HCT116 (cell line): ENCODE measurements at regions not wholly inside any gene's neighbourhood (a gene's known extent, or its start where the extent isn't known, plus 50 kb on each side); places are given as distances from the start of the nearest gene placed in this dataset.

Experiments
- ATAC-seq: fragments of 200-7000 bp; cut with Tn5 transposase; 2 replicates; pipeline ENCODE4 v1.9.1; 2020; ENCODE audit warnings: mild to moderate bottlenecking, moderate library complexity
- BruUV-seq: library from RNA; stranded (reverse); fragments of 400-500 nt; replicated peaks from 2 replicates; lab custom pipeline; 2021; lab: Mats Ljungman, UMichigan
- CTCF ChIA-PET: fragments of 300-600 bp; sonication (Branson Sonifier 250); formaldehyde crosslinking; loops from one replicate; lab custom pipeline; 2021; ENCODE audit warnings: antibody characterized with exemption; lab: Charles Lee
- POLR2A ChIA-PET: fragments of 300-600, 350-600 bp; sonication (Branson Sonifier 250); formaldehyde crosslinking; loops from one replicate; lab custom pipeline; 2021; ENCODE audit warnings: antibody characterized with exemption; lab: Charles Lee
- RAD21 ChIA-PET, 2 experiments: fragments of 300-600 bp; sonication (Branson Sonifier 250); formaldehyde crosslinking; loops; one replicate each; lab custom pipeline; 2023; ENCODE audit warnings: low total read pairs in 2 of 2; ENCODE audit not compliant: uncharacterized antibody in 2 of 2, unreplicated experiment in 2 of 2, low non-redundant PET in 1 of 2; lab: Charles Lee
- DNase-seq: peaks from one replicate; pipeline ENCODE4 v3.0.0-alpha.2; 2010; ENCODE audit warnings: low read depth, low spot score
- H2AFZ ChIP-seq: fragments of 200-600 bp; shearing (Covaris generic), sonication (generic); 2 replicates; pipeline ENCODE4 v1.6.1; 2017; ENCODE audit warnings: low read depth, mixed run types, mixed read lengths, antibody characterized with exemption, low read length; ENCODE audit not compliant: poor library complexity, severe bottlenecking
- H3K27ac ChIP-seq: 2 replicates; pipeline ENCODE4 v1.5.1; 2012; ENCODE audit warnings: low read depth, low read length
- H3K27me3 ChIP-seq: fragments of 200-600 bp; sonication (generic); 2 replicates; pipeline ENCODE4 v1.6.1; 2016; ENCODE audit warnings: mixed run types, low read length, mixed read lengths; ENCODE audit not compliant: insufficient read depth
- H3K36me3 ChIP-seq, 2 experiments: fragments of 200-500 bp in 1 of 2; fragments of 200-600 bp in 1 of 2; sonication (Bioruptor generic) in 1 of 2; sonication (generic) in 1 of 2; 2 replicates each; pipeline versions ENCODE4 v1.5.1 to v1.6.1; 2014 to 2016; ENCODE audit warnings: low read length in 2 of 2, inconsistent platforms in 1 of 2, mixed read lengths in 1 of 2, mixed run types in 1 of 2; ENCODE audit not compliant: insufficient read depth in 2 of 2, control insufficient read depth in 1 of 2
- H3K4me1 ChIP-seq, 2 experiments: fragments of 200-600 bp in 1 of 2; sonication (generic) in 1 of 2; 2 replicates each; pipeline versions ENCODE4 v1.5.1 to v1.6.1; 2012 to 2017; ENCODE audit warnings: low read length in 2 of 2, inconsistent platforms in 1 of 2, mild to moderate bottlenecking in 1 of 2, mixed read lengths in 1 of 2, mixed run types in 1 of 2, moderate library complexity in 1 of 2; ENCODE audit not compliant: insufficient read depth in 2 of 2, control insufficient read depth in 1 of 2
- H3K4me2 ChIP-seq: fragments of 200-600 bp; sonication (generic); 2 replicates; pipeline ENCODE4 v1.6.1; 2017; ENCODE audit warnings: mixed run types, low read length, mixed read lengths
- H3K4me3 ChIP-seq, 2 experiments: fragments of 200-600 bp in 1 of 2; sonication (generic) in 1 of 2; replicated peaks in 1 of 2; 2 replicates each; pipeline ENCODE4 v1.5.1; 2011 to 2016; ENCODE audit warnings: low read length in 2 of 2, control low read depth in 1 of 2, low read depth in 1 of 2, mild to moderate bottlenecking in 1 of 2, mixed read lengths in 1 of 2, mixed run types in 1 of 2
- H3K79me2 ChIP-seq: fragments of 200-600 bp; sonication (generic); 2 replicates; pipeline ENCODE4 v1.6.1; 2017; ENCODE audit warnings: mild to moderate bottlenecking, mixed run types, low read length, moderate library complexity, mixed read lengths; ENCODE audit not compliant: insufficient read depth
- H3K9ac ChIP-seq: fragments of 200-600 bp; sonication (generic); 2 replicates; pipeline ENCODE4 v1.6.1; 2016; ENCODE audit warnings: low read length, mixed read lengths
- H3K9me2 ChIP-seq: fragments of 200-600 bp; sonication (generic), shearing (Covaris generic); 2 replicates; pipeline ENCODE4 v1.6.1; 2017; ENCODE audit warnings: mixed run types, mild to moderate bottlenecking, moderate library complexity; ENCODE audit not compliant: insufficient read depth
- H3K9me3 ChIP-seq, 2 experiments: fragments of 200-500 bp in 1 of 2; fragments of 200-600 bp in 1 of 2; sonication (Bioruptor generic) in 1 of 2; sonication (generic) in 1 of 2; 2 replicates each; pipeline ENCODE4 v1.6.1; 2014 to 2017; ENCODE audit warnings: low read length in 2 of 2, mixed read lengths in 2 of 2, inconsistent platforms in 1 of 2, low read depth in 1 of 2, mild to moderate bottlenecking in 1 of 2, mixed run types in 1 of 2, moderate library complexity in 1 of 2; ENCODE audit not compliant: control insufficient read depth in 1 of 2, insufficient read depth in 1 of 2
- H4K20me1 ChIP-seq: fragments of 200-600 bp; sonication (generic), shearing (Covaris generic); 2 replicates; pipeline ENCODE4 v1.6.1; 2017; ENCODE audit warnings: mixed run types, mild to moderate bottlenecking, moderate library complexity; ENCODE audit not compliant: insufficient read depth
- JUND ChIP-seq: IDR thresholded peaks from 2 replicates; pipeline ENCODE4 v1.6.1; 2012
- MAX ChIP-seq: IDR thresholded peaks from 2 replicates; pipeline ENCODE4 v1.6.1; 2012
- RAD21 ChIP-seq: IDR thresholded peaks from 2 replicates; pipeline ENCODE4 v1.6.1; 2012; ENCODE audit warnings: low read depth, mild to moderate bottlenecking
- REST ChIP-seq: IDR thresholded peaks from 2 replicates; pipeline ENCODE4 v1.6.1; 2012; ENCODE audit warnings: low read depth
- SIN3A ChIP-seq: IDR thresholded peaks from 2 replicates; pipeline ENCODE4 v1.6.1; 2012; ENCODE audit warnings: low read depth
- SP1 ChIP-seq: IDR thresholded peaks from 2 replicates; pipeline ENCODE4 v1.6.1; 2012; ENCODE audit warnings: low read depth
- TCF7L2 ChIP-seq: IDR thresholded peaks from 2 replicates; pipeline ENCODE4 v1.7.0; 2011; ENCODE audit warnings: borderline replicate concordance, inconsistent platforms; ENCODE audit not compliant: insufficient read depth, insufficient read length; ENCODE audit errors: extremely low read depth
- YY1 ChIP-seq: IDR thresholded peaks from 2 replicates; pipeline ENCODE4 v1.6.1; 2011; ENCODE audit warnings: low read length, low read depth, moderate library complexity, mild to moderate bottlenecking; ENCODE audit not compliant: insufficient replicate concordance; ENCODE audit errors: extremely low read depth
- ZBTB33 ChIP-seq: IDR thresholded peaks from 2 replicates; pipeline ENCODE4 v1.6.1; 2011; ENCODE audit warnings: mild to moderate bottlenecking, low read length, moderate library complexity; ENCODE audit not compliant: insufficient replicate concordance; ENCODE audit errors: extremely low read depth
- ZFX ChIP-seq: fragments of 450-650 bp; IDR thresholded peaks from 2 replicates; pipeline ENCODE4 v1.6.1; 2017
- intact Hi-C: fragments of 100-400 bp; cut with micrococcal nuclease; formaldehyde crosslinking; loops from 2 replicates; pipeline ENCODE4 v1.10.0; 2022

GRCh38 chr5:4781299-4781698, 358.8 kb upstream of the ADAMTS16 start:
- Histone ChIP-seq H3K9me3 (peaks cover 0 to 34% of the 10 kb centered on the region in 2 experiments; a peak in 2 of 4 replicates), H3K27me3 (no peaks in the 10 kb centered on the region), H3K27ac (no peak overlapping the region), H3K4me3 (no peak overlapping the region), H3K4me2 (no peak overlapping the region), H3K79me2 (no peaks in the 10 kb centered on the region), H2AFZ (no peak overlapping the region), H3K9me2 (no peaks in the 10 kb centered on the region), H3K9ac (no peak overlapping the region), H3K4me1 (no peaks in the 10 kb centered on the region), H3K36me3 (no peaks in the 10 kb centered on the region), H4K20me1 (no peaks in the 10 kb centered on the region)
- ChIA-PET RAD21 (no interaction called here), CTCF (no interaction called here), POLR2A (no interaction called here)
- no peak for TF ChIP-seq SP1
- TF ChIP-seq SIN3A = no peak
- TF ChIP-seq ZFX = no peak
- TF ChIP-seq JUND = no peak
- no peak for TF ChIP-seq ZBTB33
- TF ChIP-seq YY1 = no peak
- TF ChIP-seq RAD21 = no peak
- no peak for TF ChIP-seq TCF7L2
- no peak for TF ChIP-seq REST
- no peak for TF ChIP-seq MAX
- BruUV-seq = no TSS peak
- intact Hi-C loops = no loop called here
- ATAC-seq (no peak), DNase-seq (no peak)
